Lower leg skin (tissue), 3 donors: ENCODE measurements at regions not wholly inside any gene's neighbourhood (a gene's known extent, or its start where the extent isn't known, plus 50 kb on each side); places are given as distances from the start of the nearest gene placed in this dataset.

Experiments used
- CTCF ChIP-seq, 3 donors: fragments of 450-650 bp; IDR thresholded peaks; one replicate each; pipeline ENCODE4 v1.5.1; 2016; ENCODE audit warnings: antibody characterized with exemption in 3 of 3, mild to moderate bottlenecking in 3 of 3, moderate library complexity in 2 of 3
- POLR2A ChIP-seq, 2 donors: fragments of 450-650 bp; IDR thresholded peaks; one replicate each; pipeline ENCODE4 v1.6.1; 2016 to 2017; ENCODE audit warnings: antibody characterized with exemption in 2 of 2, mild to moderate bottlenecking in 1 of 2, moderate library complexity in 1 of 2

- TF ChIP-seq CTCF (IDR thresholded peaks at IDR 0.05): no peak
- TF ChIP-seq POLR2A (IDR thresholded peaks at IDR 0.05): no peak
Observed at GRCh38 chr10:78628976-78629375, 439.8 kb upstream of the ZMIZ1 start.
